GM06990 (cell line): ENCODE measurements at regions not wholly inside any gene's neighbourhood (a gene's known extent, or its start where the extent isn't known, plus 50 kb on each side); places are given as distances from the start of the nearest gene placed in this dataset.

Source experiments
- DNase-seq: peaks from one replicate; pipeline ENCODE4 v3.0.0-alpha.2; 2011; ENCODE audit not compliant: insufficient read length; ENCODE audit errors: extremely low read depth
- H3K27me3 ChIP-seq: replicated peaks from 2 replicates; pipeline ENCODE4 v1.6.0; 2011; ENCODE audit warnings: low read length; ENCODE audit not compliant: control insufficient read depth, insufficient read depth
- H3K36me3 ChIP-seq: 2 replicates; pipeline ENCODE4 v1.5.1; 2011; ENCODE audit warnings: low read length; ENCODE audit not compliant: control insufficient read depth, insufficient read depth
- H3K4me3 ChIP-seq: replicated peaks from 2 replicates; pipeline ENCODE4 v1.5.1; 2011; ENCODE audit warnings: low read depth, mild to moderate bottlenecking, control low read depth, low read length
- TF ChIP-seq, protein P1 (sequence below): IDR thresholded peaks from 2 replicates; pipeline ENCODE4 v1.5.1; 2011; ENCODE audit warnings: low read length, control low read depth, mild to moderate bottlenecking, inconsistent platforms; ENCODE audit not compliant: insufficient read depth, poor library complexity, severe bottlenecking

DNA sequence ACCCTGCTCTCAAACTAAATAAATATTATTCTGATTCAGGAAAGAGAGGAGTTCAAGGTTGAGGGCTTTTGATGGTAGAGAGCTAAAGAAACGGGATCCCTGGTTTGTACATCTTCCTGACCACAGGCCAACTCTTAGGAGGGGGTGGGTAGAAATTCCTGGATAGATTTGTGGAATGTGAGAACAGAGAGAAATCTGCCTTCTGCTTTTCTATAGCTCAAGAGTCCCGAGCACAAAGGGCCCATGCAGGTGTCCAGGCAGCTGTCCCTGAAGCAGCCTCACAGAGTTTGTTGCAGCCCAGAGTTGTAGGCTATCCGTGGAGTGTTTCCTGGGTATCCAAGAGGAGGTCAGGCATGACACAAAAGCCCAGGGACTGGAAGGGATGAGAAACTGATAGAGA, 198.6 kb downstream of the BCAT1 start:
- TF ChIP-seq, protein P1, sequence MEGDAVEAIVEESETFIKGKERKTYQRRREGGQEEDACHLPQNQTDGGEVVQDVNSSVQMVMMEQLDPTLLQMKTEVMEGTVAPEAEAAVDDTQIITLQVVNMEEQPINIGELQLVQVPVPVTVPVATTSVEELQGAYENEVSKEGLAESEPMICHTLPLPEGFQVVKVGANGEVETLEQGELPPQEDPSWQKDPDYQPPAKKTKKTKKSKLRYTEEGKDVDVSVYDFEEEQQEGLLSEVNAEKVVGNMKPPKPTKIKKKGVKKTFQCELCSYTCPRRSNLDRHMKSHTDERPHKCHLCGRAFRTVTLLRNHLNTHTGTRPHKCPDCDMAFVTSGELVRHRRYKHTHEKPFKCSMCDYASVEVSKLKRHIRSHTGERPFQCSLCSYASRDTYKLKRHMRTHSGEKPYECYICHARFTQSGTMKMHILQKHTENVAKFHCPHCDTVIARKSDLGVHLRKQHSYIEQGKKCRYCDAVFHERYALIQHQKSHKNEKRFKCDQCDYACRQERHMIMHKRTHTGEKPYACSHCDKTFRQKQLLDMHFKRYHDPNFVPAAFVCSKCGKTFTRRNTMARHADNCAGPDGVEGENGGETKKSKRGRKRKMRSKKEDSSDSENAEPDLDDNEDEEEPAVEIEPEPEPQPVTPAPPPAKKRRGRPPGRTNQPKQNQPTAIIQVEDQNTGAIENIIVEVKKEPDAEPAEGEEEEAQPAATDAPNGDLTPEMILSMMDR = no peak
- no peaks in the 10 kb centered on the region; the same call in 1 of the 2 replicates for H3K27me3 ChIP-seq
- DNase-seq = no peak
- H3K36me3 ChIP-seq = no peaks in the 10 kb centered on the region
- H3K4me3 ChIP-seq = no peak overlapping the region

DNA sequence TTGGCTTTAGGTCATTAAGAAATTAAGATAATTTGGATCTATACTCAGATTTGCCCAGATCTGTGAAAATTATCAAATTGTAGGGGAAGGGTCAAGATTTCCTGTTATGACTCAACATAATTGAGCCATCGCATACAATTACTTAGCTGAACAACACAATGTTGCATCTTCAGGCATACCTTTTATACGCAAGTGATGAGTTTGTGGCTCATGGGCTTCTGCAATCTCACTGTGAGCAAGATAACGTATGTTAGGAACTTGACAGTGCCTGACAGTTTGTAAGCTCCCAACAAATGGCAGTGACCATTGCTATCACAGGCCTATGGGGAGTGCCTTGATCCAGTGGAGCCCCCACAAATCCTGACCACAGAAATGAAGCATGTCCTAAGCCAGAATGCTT, 199.7 kb downstream of the BCAT1 start:
- H3K36me3 ChIP-seq = no peaks in the 10 kb centered on the region
- no peak overlapping the region for H3K4me3 ChIP-seq
- DNase-seq = no peak
- TF ChIP-seq, protein P1 = no peak
- H3K27me3 ChIP-seq = no peaks in the 10 kb centered on the region; the same call in 1 of the 2 replicates

DNA sequence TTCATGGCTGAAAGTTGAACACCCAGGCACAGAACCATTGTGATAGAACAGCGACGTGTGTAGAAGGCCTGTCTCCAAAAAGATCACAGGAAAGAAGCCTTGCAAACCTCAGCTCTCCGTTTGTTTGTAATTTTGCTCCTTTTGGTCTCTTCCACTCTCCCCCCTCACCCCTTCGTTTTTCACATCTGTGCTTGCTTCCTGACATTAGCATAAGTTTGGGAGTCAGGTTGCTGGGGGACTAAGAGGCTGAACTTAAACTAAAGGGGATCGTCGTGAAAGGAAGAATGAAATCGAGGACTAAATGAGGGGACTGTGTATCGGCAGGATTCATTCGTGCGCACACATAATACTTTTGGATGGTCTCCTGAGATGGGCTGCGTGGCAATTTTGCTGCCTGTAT, 200.6 kb downstream of the BCAT1 start:
- no peaks in the 10 kb centered on the region; the same call in 1 of the 2 replicates for H3K27me3 ChIP-seq
- H3K4me3 ChIP-seq = no peak overlapping the region
- TF ChIP-seq, protein P1 = no peak

DNA sequence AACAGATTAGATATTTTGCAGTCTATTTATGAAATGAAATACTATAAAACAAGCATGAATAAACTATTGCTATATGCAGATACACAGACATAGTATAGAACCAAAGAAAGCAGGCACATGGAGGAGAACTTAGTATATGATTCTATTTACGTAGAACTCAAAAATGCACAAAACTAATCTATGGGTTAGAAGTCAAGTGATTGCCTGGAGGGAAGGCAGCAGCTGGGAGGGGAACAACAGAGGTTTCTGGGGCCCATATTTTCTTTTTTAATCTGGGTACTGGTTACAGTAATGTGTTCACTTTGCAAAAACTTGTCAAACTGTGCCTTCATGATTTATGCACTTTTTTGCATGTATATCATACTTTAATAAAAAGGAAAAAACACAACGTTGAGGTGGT, 202.0 kb downstream of the BCAT1 start:
- Histone ChIP-seq H3K27me3 (no peaks in the 10 kb centered on the region; the same call in 1 of the 2 replicates), H3K4me3 (no peak overlapping the region), H3K36me3 (no peaks in the 10 kb centered on the region)
- no peak for DNase-seq
- TF ChIP-seq, protein P1 = no peak

More for the DNA sequence above, 200.6 kb downstream of the BCAT1 start:
- no peak for DNase-seq
- no peaks in the 10 kb centered on the region for H3K36me3 ChIP-seq

DNA sequence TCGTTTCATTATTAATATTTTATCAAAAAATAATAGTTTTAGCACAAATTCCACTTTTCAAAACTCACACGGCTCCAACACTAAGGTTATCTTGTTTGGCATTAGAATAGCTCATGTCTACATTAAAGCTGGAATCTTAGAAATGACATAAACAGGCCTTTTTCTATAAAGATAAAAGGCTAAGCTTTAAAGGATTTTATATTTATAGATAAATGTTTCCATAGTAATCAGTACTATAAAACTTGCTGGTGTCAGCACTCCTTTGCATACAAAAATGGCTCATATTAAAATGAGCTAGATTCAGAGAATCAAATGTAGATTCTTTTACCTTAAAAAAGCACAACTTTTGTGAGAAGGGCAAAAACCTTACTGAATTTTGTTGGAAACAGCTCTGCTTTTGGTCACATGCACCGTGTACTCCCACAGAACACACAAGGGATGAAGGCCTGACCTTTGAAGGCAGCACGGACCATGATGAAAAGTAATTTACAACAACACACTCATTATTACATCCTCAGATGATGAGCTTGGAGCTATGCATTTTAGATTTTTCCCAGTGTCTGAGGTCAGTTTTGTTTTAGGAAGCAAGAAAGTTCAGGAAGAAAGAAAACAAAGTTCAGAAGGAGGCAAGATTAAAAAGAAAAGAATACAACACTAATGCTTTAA, 202.8 kb downstream of the BCAT1 start:
- TF ChIP-seq, protein P1 = no peak
- Histone ChIP-seq H3K4me3 (no peak overlapping the region), H3K36me3 (no peaks in the 10 kb centered on the region), H3K27me3 (no peaks in the 10 kb centered on the region; the same call in 1 of the 2 replicates)
- DNase-seq = no peak
